NOMO-1 (cell line): ENCODE measurements at regions not wholly inside any gene's neighbourhood (a gene's known extent, or its start where the extent isn't known, plus 50 kb on each side); places are given as distances from the start of the nearest gene placed in this dataset.

Experiments
- DNase-seq, 2 experiments: peaks; one replicate each; lab custom pipeline; 2025; ENCODE audit not compliant: unreplicated experiment in 2 of 2; lab: John Stamatoyannopoulos, UW

DNA sequence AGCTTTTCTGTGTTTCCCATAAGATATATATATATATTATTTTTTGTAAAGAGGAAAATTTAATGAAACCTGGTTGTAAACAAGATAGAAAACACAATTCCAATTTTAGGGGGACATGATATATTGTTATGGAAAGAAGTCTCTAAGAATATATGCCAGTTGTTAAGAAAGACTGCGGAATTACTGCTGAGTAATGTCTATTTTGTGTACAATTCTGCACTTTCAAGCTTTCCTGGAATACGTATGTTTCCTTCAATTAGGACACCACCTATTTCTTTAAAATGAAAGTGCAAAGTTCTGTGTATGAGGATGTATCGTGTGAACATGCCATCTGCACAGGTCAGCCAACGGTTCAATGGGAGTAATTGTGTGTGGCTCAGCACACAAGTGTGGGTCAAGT, 760.2 kb downstream of the BRD1 start:
- no peak for DNase-seq

DNA sequence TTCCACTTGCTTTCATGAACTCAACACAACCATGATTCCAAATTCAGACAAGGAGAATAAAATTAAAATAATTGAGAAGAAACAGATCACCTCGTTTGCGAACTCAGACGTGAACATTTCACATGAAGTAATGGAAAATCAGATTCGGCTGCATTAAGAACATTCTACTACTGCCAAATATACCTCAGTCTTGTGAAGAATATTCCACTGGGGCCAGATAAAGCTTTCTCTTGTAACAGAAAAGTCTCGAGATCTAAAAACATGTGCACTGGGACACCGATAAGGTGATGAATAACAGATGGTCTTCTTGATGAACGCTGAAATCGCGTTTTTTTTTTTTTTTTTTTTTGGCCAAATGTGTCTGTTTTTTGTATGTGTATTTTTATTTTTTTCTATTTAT, 761.1 kb downstream of the BRD1 start:
- DNase-seq, result no peak

DNA sequence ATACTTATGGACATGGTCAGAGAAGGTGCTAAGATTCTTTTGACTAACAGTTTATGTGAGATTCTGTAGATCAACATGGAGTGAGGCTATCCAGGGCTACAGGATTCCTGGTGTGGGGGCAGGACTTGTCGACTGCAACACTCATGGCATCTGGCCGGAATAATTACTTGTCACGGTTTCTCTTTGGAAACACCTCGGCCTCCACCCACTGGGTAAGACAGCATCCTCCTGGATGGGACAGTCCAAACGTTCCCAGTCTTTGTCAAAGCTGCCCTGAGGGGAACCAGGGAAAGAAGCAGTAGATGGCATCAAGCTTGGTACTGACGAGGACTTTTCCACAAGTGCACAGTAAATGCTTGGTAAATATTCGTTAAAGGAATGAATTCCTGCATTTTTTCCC, 762.8 kb downstream of the BRD1 start:
- no peak for DNase-seq

DNA sequence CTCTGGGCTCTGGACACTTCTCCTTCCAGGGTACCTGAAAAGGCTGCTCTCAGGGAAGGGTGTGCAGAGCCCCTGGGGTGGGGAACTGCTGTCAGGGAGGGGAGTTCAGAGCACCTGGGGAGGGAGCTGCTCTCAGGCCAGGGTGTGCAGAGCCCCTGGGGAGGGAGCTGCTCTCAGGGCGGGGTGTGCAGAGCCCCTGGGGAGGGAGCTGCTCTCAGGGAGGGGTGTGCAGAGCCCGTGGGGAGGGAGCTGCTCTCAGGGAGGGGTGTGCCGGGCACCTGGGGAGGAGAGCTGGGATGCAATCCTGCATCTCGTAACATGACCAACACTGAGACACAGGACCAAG, 764.2 kb downstream of the BRD1 start:
- no peak for DNase-seq

DNA sequence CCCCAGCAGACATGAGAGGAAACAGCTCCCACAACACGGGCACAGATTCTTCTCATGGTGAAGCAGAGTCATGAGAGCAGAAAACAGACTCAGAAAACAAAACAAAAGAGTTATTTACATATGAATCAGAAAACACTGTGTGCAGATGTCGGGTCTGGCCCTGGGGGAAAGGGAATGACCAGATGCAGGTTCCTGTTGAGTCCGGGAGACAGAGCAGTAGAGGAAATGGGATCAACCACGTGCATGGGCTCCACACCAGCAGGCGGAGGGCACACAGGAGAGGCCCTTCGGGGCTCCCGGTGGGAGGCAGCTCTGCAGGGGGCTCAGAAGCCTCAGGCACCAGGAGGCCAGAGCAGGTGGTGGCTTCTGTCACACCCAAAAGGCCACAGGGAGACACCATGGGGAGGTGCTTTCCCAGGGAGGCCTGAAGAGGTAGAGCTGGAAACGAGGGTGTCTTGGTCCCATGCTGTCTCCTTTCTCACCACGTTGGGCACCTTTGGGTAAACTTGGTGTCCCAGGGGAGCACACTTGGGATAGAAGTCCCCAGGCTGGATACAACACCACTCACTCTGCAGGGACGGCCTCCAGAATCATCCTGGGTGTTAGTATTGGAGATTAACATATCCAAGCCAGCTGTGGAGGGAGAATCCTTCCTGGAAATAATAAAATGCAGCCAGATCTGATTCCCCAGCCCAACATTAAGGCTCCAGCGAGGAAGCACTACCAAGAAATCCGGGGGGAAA, 764.7 kb downstream of the BRD1 start:
- DNase-seq, result no peak

DNA sequence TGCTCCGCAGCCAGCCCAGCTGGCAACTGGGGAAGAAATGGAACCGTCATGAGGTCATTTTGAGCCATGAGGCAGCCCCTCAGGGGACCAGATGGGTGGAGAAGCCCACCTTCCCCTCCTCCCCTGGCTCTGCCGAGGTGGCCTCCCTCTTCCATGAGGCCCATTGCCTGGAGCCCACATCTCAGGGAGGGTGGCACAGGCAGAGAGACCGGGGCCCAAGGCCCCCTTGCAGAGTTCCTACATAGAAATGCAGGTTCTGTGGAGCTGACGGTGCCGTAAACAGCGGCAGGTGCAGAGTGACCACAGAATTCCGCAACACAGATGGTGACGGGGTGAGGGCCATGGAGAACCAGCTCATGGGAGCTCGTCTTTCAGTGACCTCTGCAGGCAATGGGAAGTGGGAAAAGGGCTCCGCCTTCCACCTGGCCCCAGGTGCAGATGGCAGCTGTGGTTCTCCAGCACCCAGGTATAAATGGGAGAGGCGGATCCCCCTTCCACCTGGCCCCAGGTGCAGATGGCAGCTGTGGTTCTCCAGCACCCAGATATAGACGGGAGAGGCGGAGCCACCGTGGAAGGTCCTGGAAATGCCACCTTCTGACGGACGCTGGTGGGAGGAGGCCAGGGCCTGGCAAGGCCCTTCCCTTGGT, 765.4 kb downstream of the BRD1 start:
- DNase-seq, result no peak

DNA sequence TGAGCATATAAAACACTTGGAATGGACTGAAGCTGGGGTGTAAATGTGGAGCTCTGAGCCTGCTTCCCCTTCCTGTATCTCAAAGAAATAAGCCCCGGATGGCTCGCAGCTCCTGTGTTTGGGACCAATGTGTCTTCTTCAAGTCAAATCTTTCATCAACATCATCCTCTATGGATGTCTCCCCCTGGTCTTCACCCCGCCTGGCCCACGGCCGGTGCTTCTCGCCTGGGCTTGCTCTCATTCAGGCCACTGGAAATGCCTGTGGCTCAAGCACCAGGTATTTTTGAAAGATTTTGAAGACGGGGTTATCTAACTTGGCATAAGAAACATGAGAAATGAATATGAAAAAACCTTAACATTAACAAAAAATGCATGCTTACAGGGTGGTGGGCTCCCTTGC, 769.8 kb downstream of the BRD1 start:
- no peak for DNase-seq

DNA sequence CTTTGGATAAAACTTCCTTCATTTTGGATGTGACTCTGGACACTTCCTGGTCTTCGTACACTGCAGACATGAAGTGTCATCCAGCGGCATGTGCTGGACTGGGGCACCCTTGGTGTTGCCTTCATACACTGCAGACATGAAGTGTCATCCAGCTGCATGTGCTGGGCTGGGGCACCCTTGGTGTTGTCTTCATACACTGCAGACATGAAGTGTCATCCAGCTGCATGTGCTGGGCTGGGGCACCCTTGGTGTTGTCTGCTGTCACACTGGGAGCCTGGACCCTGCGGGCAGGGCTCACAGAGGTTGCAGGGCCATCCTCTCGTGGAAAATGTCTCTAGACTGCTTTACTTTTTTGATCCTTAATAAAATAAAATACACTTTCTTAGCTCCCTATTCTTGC, 771.4 kb downstream of the BRD1 start:
- no peak for DNase-seq

DNA sequence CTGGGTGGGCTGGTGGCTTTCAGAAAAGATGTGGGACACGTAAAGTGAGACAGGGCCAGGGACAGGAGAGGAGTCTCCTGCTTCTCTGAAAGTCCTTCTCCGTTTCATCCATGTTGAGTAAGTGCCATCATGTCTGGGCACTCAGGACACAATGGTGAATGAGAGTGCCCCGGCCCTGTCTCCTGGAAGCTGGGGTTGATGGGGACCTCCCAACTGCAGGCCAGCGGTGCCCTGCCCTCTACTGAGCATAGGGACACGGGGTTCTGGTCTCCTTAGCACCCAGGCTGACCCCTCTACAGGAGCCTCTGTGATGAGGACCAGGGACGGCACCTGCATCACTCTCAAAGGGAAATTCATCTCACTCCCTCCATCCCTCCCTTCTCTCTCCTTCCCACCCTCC, 772.3 kb downstream of the BRD1 start:
- no peak for DNase-seq

DNA sequence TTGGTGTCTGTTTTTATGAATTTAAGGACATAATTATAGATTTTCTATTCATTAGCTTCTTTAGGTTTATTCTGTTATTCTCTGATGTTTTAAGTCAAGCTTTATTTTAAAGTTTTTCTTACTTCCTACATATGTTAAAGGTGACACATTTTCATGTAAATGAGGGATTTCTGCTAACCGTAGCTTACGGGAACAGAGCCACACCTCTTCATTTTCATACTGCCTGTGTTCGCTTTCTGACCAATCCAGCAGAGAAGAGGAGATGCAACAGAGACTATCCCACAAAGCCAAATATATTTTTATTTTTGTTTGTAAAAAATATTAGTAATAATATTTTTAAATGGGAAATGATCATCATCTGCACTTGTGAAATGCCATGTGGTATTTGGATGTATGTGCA, 774.1 kb downstream of the BRD1 start:
- DNase-seq, result no peak

DNA sequence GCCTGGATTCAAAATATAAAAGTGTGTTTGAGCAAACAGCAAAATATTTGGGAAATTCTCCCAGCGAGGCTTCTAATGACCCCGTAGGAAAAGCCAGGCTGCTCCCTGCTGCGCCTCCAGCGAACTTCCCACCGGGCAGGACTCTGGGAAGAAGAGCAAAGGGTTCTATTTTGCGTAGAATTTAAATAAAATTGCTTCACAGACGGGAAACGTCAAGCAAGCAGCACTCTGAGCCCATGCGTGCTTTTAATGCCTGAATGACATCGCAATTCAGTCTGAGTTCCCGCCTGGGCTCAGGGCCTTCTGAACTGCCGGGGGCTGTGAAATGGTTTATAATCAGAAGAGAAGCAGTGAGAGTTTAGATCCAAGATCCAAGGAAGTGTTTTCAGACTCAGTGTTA, 775.1 kb downstream of the BRD1 start:
- DNase-seq, result no peak

DNA sequence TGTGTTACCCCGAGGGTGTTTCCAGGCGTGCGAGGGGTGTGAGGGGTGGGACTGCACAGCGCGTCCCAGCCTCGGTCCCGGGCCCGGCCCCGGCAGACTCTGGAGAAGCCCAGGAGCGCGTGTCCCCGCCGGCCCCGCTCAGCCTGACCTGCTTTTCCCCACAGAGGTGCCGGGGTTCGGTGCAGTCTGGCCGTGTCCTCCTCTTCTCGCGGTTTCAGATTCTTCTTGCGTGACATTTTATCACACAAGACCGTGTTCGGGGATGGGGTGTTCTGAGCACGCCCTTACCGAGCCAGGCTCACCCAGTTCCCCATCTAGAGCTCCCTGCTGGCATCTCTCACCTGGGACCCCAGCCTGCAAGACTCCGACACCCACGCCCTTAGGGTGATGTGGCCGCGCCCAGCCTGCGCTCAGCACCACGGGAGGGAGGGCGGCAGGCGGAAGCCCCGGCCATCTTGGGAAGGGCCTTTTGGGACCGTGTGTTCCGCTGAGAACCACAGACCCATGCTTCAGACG, 775.6 kb downstream of the BRD1 start:
- no peak for DNase-seq

DNA sequence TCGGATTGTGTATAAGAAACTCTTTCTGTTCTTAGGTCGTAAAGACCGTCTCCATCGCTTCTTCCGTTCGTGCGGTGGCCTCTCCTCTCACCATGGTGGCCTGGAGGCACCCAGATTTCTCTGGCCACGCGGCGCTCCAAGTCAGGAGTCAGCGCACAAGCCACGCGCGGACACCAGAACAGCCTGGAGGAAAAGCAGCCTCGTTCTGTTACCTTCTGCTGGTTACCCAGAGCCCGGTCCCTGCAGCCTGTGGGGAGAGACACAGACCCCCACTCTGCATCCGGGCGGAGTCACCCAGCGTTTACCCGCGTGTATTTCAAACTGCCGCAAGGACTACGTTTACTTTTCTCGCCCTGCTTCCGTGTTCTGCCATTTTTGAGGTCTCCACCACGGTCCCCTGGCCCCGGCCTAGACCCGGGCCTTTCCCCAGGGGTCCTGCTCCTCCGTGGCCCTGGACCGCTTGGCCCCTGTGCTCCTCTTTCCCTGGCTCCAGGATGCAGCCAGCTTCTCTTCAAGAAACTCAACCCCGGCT, 776.1 kb downstream of the BRD1 start:
- DNase-seq, result no peak

DNA sequence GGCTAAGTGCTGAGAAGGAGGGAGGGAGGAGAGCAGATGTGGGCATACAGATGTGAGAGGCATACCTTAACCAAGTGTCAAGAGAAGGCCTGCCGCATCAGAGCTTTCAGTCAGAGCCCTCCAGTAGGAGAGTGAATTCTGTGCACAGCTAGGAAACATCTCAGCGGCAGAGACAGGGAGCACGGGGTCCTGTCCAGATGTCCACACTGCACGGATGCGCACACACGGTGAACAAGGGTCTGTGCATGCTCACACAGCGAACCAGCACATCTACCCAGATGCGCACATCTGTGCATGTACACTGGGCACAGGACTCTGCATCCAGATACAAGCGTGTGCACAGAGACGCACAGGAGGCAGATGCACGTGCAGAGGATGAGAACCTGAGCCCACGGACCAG, 778.0 kb downstream of the BRD1 start:
- no peak for DNase-seq

DNA sequence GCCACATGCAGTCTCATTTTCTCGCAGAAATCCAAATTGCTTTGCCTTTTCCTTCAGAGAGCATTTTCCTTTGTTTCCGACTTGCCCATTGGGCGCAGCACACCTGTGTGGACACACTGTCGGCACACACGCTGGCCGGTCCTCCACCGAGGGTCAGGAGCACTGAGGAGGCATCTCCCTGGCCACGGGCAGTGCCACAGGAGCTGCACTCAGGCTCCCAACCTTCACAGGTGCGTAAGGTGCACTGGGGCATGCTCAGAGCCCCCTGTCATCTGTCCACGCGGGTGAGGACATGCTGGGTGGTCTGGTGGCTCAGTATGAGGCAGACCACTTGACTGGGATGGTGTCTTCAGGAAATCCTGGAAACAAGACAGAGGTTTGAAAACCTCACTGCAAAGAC, 779.1 kb downstream of the BRD1 start:
- DNase-seq, result no peak

DNA sequence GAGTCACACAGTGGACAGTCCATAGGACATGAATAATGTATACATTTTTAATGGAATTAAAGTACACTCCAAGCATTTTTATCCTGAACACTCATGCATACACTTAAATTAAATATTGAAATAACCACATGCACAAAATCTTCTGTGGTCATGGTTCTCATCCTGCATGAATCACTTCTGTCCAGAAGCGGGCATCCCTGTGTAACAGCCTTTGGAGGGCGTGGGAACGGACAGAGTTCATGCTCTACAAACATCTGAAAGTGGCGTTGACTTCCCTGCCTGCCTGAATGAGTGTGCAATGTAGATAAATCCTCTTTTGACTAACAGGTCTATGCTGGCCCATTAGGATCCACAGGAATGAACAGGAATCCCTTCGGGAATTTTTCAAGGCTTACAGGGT, 780.2 kb downstream of the BRD1 start:
- no peak for DNase-seq

DNA sequence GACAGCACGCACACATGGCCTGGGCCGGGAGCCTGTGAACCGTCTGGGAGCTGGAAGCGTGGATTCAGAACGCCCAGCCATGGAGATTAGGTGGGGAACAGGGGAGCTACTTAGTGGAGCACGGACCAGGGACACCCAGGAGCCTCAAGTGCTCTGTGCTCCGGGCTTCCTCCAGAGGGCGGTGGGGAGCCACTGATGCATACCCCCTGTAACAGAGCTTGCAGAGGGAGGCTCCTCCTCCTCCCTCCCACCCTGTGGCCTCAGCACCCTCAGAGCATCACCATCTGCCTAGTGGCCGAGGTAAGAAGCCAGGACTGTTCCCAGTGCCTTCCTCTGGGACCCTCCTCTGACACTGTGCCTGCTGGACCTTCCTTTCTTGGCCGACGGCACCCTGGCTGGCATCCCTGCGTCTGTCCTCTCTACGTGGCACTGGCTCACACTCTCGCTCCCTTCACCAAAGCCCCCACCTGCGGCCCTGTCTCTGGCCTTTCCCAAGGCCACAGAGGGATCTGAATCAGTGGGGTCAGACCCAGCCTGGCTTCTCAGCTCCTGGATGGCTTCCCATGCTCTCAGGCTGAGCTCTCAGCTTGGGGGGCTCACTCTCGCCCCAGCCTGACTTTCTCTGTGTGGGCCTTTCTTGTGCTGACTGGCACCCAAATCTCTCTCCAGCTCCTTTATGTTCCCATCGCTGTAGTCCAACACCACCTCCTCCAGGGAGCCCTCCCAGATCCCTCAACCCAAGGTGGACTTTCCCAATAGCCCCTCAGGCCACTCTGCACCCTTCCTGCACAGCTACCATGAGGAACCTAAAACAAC, 780.9 kb downstream of the BRD1 start:
- peak; percentile 17 to 42 for DNase-seq

DNA sequence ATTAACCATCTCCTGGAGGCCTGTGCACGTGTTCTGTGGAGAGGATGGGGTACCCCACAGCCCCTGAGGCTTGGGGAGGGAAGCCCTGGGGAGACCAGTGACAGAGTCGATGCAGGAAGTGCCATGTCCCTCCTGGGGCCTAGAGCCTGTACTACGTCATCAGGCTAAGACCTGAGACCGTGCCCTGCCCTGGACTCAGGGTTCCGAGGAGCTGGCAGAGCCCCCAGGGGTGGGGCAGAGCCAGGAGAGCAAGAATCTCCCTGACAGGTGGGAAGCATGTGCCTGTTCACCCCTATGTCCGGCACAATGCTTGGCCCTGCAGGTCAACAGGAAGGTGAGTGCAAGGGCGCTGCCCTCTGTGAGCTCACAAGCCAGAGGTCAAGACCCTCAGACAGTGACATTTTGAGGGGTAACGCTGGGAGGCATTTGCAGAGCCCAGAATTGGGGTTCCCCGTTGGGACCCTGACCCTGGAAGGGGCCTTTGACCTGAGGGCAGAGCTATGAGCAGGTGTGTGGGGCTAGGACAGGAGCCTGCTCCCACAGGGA, 781.6 kb downstream of the BRD1 start:
- DNase-seq, result no peak

DNA sequence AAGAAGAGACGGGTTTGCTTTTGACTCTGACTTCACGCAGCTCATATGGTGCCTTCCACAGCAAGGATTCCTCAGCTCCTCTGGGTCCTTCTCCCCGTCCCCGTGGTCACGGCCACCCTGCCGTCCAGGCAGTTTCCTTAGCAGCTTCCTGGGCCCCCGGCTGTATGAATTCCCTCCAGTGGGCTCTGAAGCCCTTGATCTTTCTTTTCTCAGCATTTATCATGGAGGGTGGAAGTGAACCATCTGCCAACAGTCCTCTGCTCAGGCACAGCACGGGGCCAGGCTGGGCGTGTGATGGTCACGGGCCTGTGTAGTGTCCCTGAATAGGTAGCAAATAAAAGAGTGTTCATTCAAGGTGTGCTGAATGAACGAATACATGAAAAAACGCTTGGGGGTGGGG, 782.4 kb downstream of the BRD1 start:
- DNase-seq, result no peak

DNA sequence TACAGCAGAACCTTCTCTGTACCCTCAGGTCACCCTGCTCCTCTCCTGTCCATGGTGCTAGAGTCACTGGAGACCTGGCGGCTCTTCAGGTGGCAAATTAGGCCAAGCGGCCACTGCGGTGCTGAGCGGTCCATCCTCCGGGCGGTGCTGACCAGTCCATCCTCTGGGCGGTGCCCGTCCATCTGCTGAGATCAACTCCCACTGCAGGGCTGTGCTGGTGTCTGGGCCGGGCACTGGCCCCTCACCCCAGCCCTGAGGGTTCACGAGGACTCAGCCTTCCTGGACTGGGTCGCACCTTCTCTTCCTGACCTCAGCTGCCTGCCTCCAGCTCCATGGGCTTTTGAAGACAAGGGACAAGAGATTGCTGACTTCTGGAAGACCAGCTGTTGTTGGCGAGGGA, 782.9 kb downstream of the BRD1 start:
- DNase-seq, result no peak

DNA sequence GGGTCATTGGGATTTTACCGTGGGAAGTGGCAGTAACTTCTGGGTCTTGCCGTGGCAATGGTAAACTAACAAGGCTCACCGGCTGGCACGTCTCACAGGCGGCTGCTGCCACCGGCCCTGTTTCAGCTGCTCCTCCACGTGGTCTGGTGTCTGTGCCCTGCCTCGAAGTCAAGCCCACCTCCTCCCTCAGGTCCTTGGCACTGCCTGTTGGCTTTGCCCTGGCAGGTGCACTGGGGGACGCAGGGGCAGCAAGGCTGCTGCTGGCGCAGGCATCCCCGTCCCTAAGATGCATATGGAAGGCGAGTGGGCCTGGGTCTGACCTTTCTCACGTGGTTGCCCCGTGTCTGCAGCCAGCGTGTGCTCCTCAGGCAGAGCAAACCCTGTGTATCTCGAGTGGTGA, 783.6 kb downstream of the BRD1 start:
- DNase-seq, result no peak
